H9 (cell line): ENCODE measurements at regions not wholly inside any gene's neighbourhood (a gene's known extent, or its start where the extent isn't known, plus 50 kb on each side); places are given as distances from the start of the nearest gene placed in this dataset.

Experiments used
- DNase-seq: peaks from one replicate; pipeline ENCODE4 v3.0.0-alpha.2; 2017
- H2AFZ ChIP-seq: one replicate; pipeline ENCODE4 v1.6.1; 2013; ENCODE audit warnings: mild to moderate bottlenecking, low read length, control low read depth, moderate library complexity
- H2AK5ac ChIP-seq: 2 replicates; pipeline ENCODE4 v1.6.1; 2013; ENCODE audit warnings: low read length, control low read depth, mixed read lengths; ENCODE audit not compliant: insufficient read length
- H2BK120ac ChIP-seq: one replicate; pipeline ENCODE4 v1.6.1; 2013; ENCODE audit warnings: low read depth, mild to moderate bottlenecking, low read length, control low read depth, inconsistent platforms; ENCODE audit not compliant: poor library complexity, severe bottlenecking
- H2BK12ac ChIP-seq: 2 replicates; pipeline ENCODE4 v1.6.1; 2013; ENCODE audit warnings: low read length, control low read depth, mixed read lengths, low read depth; ENCODE audit not compliant: insufficient read length
- H2BK15ac ChIP-seq: 2 replicates; pipeline ENCODE4 v1.6.1; 2013; ENCODE audit warnings: low read depth, low read length, control low read depth
- H2BK20ac ChIP-seq: one replicate; pipeline ENCODE4 v1.6.1; 2013; ENCODE audit warnings: low read depth, mild to moderate bottlenecking, low read length, control low read depth, inconsistent platforms; ENCODE audit not compliant: poor library complexity, severe bottlenecking
- H2BK5ac ChIP-seq: 2 replicates; pipeline ENCODE4 v1.6.1; 2013; ENCODE audit warnings: low read length, control low read depth, mixed read lengths; ENCODE audit not compliant: insufficient read length
- H3K14ac ChIP-seq: 2 replicates; pipeline ENCODE4 v1.6.1; 2013; ENCODE audit warnings: low read length, control low read depth; ENCODE audit not compliant: insufficient read depth
- H3K18ac ChIP-seq: 2 replicates; pipeline ENCODE4 v1.6.1; 2013; ENCODE audit warnings: low read depth, mild to moderate bottlenecking, mixed read lengths, low read length, control low read depth; ENCODE audit not compliant: insufficient read length
- H3K23ac ChIP-seq: 2 replicates; pipeline ENCODE4 v1.6.1; 2013; ENCODE audit warnings: low read length, control low read depth, mixed read lengths, low read depth; ENCODE audit not compliant: insufficient read length
- H3K23me2 ChIP-seq: 2 replicates; pipeline ENCODE4 v1.6.1; 2013; ENCODE audit warnings: low read depth, mild to moderate bottlenecking, mixed read lengths, low read length, control low read depth; ENCODE audit not compliant: insufficient read length, poor library complexity, severe bottlenecking
- H3K27ac ChIP-seq: 2 replicates; pipeline ENCODE4 v1.5.1; 2013; ENCODE audit warnings: low read length, control low read depth, mixed read lengths, low read depth; ENCODE audit not compliant: insufficient read length
- H3K27me3 ChIP-seq: 2 replicates; pipeline ENCODE4 v1.6.1; 2013; ENCODE audit warnings: low read length, control low read depth, inconsistent platforms; ENCODE audit not compliant: insufficient read depth
- H3K4ac ChIP-seq: 2 replicates; pipeline ENCODE4 v1.6.1; 2013; ENCODE audit warnings: low read depth, mild to moderate bottlenecking, control low read depth, inconsistent platforms, low read length, moderate library complexity
- H3K4me1 ChIP-seq: 2 replicates; pipeline ENCODE4 v1.6.1; 2013; ENCODE audit warnings: low read length, control low read depth, inconsistent platforms; ENCODE audit not compliant: insufficient read depth
- H3K4me2 ChIP-seq: 2 replicates; pipeline ENCODE4 v1.6.1; 2013; ENCODE audit warnings: low read length, control low read depth, mixed read lengths; ENCODE audit not compliant: insufficient read length, insufficient read depth
- H3K56ac ChIP-seq: 2 replicates; pipeline ENCODE4 v1.6.1; 2013; ENCODE audit warnings: low read depth, mild to moderate bottlenecking, mixed read lengths, low read length, control low read depth; ENCODE audit not compliant: insufficient read length
- H3K79me1 ChIP-seq: 2 replicates; pipeline ENCODE4 v1.6.1; 2013; ENCODE audit warnings: low read depth, mild to moderate bottlenecking, moderate library complexity, low read length, control low read depth, inconsistent platforms; ENCODE audit not compliant: insufficient read depth, poor library complexity, severe bottlenecking
- H3K79me2 ChIP-seq: 2 replicates; pipeline ENCODE4 v1.6.1; 2013; ENCODE audit warnings: low read length, control low read depth, inconsistent platforms; ENCODE audit not compliant: insufficient read depth
- H3K9ac ChIP-seq: 2 replicates; pipeline ENCODE4 v1.6.1; 2013; ENCODE audit warnings: low read length, control low read depth, mixed read lengths; ENCODE audit not compliant: insufficient read length; ENCODE audit errors: extremely low read depth
- H3K9me3 ChIP-seq: one replicate; pipeline ENCODE4 v1.6.1; 2013; ENCODE audit warnings: low read depth, low read length, inconsistent platforms; ENCODE audit not compliant: control insufficient read depth
- H3T11ph ChIP-seq: one replicate; pipeline ENCODE4 v1.6.1; 2013; ENCODE audit warnings: mild to moderate bottlenecking, low read length, control low read depth, inconsistent platforms
- H4K20me1 ChIP-seq: one replicate; pipeline ENCODE4 v1.6.1; 2013; ENCODE audit not compliant: control insufficient read depth, insufficient read length, insufficient read depth
- H4K5ac ChIP-seq: 2 replicates; pipeline ENCODE4 v1.6.1; 2013; ENCODE audit warnings: low read depth, mild to moderate bottlenecking, mixed read lengths, low read length, control low read depth; ENCODE audit not compliant: insufficient read length
- H4K8ac ChIP-seq: replicated peaks from 2 replicates; pipeline ENCODE4 v1.6.1; 2013; ENCODE audit warnings: low read length, control low read depth, mixed read lengths, low read depth; ENCODE audit not compliant: insufficient read length
- H4K91ac ChIP-seq: 2 replicates; pipeline ENCODE4 v1.6.1; 2013; ENCODE audit warnings: low read depth, mild to moderate bottlenecking, moderate library complexity, mixed read lengths, low read length, control low read depth; ENCODE audit not compliant: insufficient read length
- H3K27ac Mint-ChIP-seq, 3 experiments: 2 replicates in 2 of 3; 3 replicates in 1 of 3; pipeline ENCODE4 v1.8.0; 2020 to 2021; ENCODE audit warnings: mixed read lengths in 3 of 3, mild to moderate bottlenecking in 1 of 3, moderate library complexity in 1 of 3
- H3K27me3 Mint-ChIP-seq: 2 replicates; pipeline ENCODE4 v1.8.0; 2021; ENCODE audit warnings: low read depth, mild to moderate bottlenecking, moderate library complexity, mixed read lengths
- H3K36me3 Mint-ChIP-seq, 3 experiments: 2 replicates in 2 of 3; 3 replicates in 1 of 3; pipeline ENCODE4 v1.8.0; 2020 to 2021; ENCODE audit warnings: low read depth in 3 of 3, mixed read lengths in 3 of 3; ENCODE audit not compliant: insufficient read depth in 1 of 3
- H3K4me1 Mint-ChIP-seq, 2 experiments: 2 replicates each; pipeline ENCODE4 v1.8.0; 2020; ENCODE audit warnings: mixed read lengths in 2 of 2
- H3K4me3 Mint-ChIP-seq, 2 experiments: 2 replicates in 1 of 2; 3 replicates in 1 of 2; pipeline ENCODE4 v1.8.0; 2020 to 2021; ENCODE audit warnings: mild to moderate bottlenecking in 2 of 2, mixed read lengths in 2 of 2, moderate library complexity in 1 of 2
- H3K9me3 Mint-ChIP-seq, 2 experiments: 2 replicates in 1 of 2; 3 replicates in 1 of 2; pipeline ENCODE4 v1.8.0; 2020; ENCODE audit warnings: mild to moderate bottlenecking in 2 of 2, mixed read lengths in 2 of 2, moderate library complexity in 1 of 2
- CTCF ChIP-seq: fragments of 200-600 bp; sonication (generic); conservative IDR thresholded peaks from 3 replicates; pipeline ENCODE4 v1.8.0; 2021; ENCODE audit warnings: antibody characterized with exemption, mild to moderate bottlenecking
- WGBS: extraction: QIAGEN DNeasy Blood & Tissue Kit; methylation state at CpG from one replicate; pipeline ENCODE4 v1.1.7; 2013; ENCODE audit warnings: missing lambda C conversion rate, low lambda C conversion rate, mixed read lengths; ENCODE audit not compliant: insufficient read length; ENCODE audit errors: extremely low coverage; 5-methylcytosine and 5-hydroxymethylcytosine counted together

GRCh38 chr1:218850367-218850766, 323.3 kb upstream of the LYPLAL1 start:
- H4K91ac ChIP-seq, result no peak overlapping the region
- no peak for DNase-seq
- H3K27me3 ChIP-seq, result no peaks in the 10 kb centered on the region
- no peak overlapping the region for H2BK12ac ChIP-seq
- no peak for TF ChIP-seq CTCF
- no peak overlapping the region for H3K23ac ChIP-seq
- no peak overlapping the region for H4K8ac ChIP-seq
- Mint-ChIP-seq H3K4me3 (no peak overlapping the region), H3K27me3 (no peaks in the 10 kb centered on the region), H3K27ac (no peak overlapping the region), H3K4me1 (peaks cover 2 to 11% of the 10 kb centered on the region in 2 experiments; a peak in 2 of 4 replicates), H3K36me3 (no peaks in the 10 kb centered on the region), H3K9me3 (no peaks in the 10 kb centered on the region)
- H4K5ac ChIP-seq, result no peak overlapping the region
- H3K18ac ChIP-seq, result no peak overlapping the region
- H3K4me2 ChIP-seq, result no peak overlapping the region
- H4K20me1 ChIP-seq, result no peaks in the 10 kb centered on the region
- H3K14ac ChIP-seq, result no peak overlapping the region
- H3K9me3 ChIP-seq, result no peaks in the 10 kb centered on the region
- no peak overlapping the region for H3K56ac ChIP-seq
- H2AK5ac ChIP-seq, result no peak overlapping the region
- H3K79me1 ChIP-seq, result no peaks in the 10 kb centered on the region
- no peak overlapping the region for H3K9ac ChIP-seq
- H3K4me1 ChIP-seq, result no peaks in the 10 kb centered on the region
- H2BK15ac ChIP-seq, result no peak overlapping the region
- no CpG with 5 or more reads among the region's 2 CpGs for WGBS
- H3K27ac ChIP-seq, result no peak overlapping the region
- no peak overlapping the region for H3K4ac ChIP-seq
- H3K23me2 ChIP-seq, result no peaks in the 10 kb centered on the region
- H3T11ph ChIP-seq, result no peak overlapping the region
- H2AFZ ChIP-seq, result no peak overlapping the region
- H2BK5ac ChIP-seq, result no peak overlapping the region
- no peak overlapping the region for H2BK120ac ChIP-seq
- no peak overlapping the region for H2BK20ac ChIP-seq
- H3K79me2 ChIP-seq, result no peaks in the 10 kb centered on the region
